ENCODE measurements at regions not wholly inside any gene's neighbourhood (a gene's known extent, or its start where the extent isn't known, plus 50 kb on each side); places are given as distances from the start of the nearest gene placed in this dataset.

GRCh38 chr1:37309574-37309973 lies 164.8 kb upstream of the ZC3H12A start:
- no peak for DNase-seq (ENCODE audit: low read depth, low spot score)
- no peak for FAIRE-seq
- Histone ChIP-seq H3K9me1 (replicated peaks; ENCODE audit: control insufficient read depth, extremely low read depth, insufficient read depth, low read length) (no peaks in the 10 kb centered on the region), H3K4me1 (ENCODE audit: control insufficient read depth, extremely low read depth, insufficient read depth, low read length) (no peaks in the 10 kb centered on the region), H3K4me2 (ENCODE audit: insufficient read depth, low read length) (no peak overlapping the region), H3K27ac (ENCODE audit: insufficient read depth, low read depth, low read length) (no peak overlapping the region), H4K20me1 (replicated peaks; ENCODE audit: control insufficient read depth, extremely low read depth, insufficient read depth, low read length) (no peaks in the 10 kb centered on the region), H3K4me3 (replicated peaks in 1 of 3; ENCODE audit: insufficient read depth in 1 of 3, low read depth in 1 of 3, low read length in 3 of 3) (no peak overlapping the region), H3K27me3 (ENCODE audit: control insufficient read depth in 2 of 2, insufficient read depth in 2 of 2, low read length in 2 of 2) (no peaks in the 10 kb centered on the region), H3K9me3 (replicated peaks; ENCODE audit: control insufficient read depth, insufficient read depth, low read length) (no peaks in the 10 kb centered on the region), H3K79me2 (ENCODE audit: control insufficient read depth, insufficient read depth, low read length) (no peaks in the 10 kb centered on the region), H2AFZ (ENCODE audit: low read depth, low read length) (no peak overlapping the region), H3K36me3 (ENCODE audit: control insufficient read depth in 2 of 2, extremely low read depth in 1 of 2, insufficient read depth in 2 of 2, low read length in 2 of 2) (no peaks in the 10 kb centered on the region), H3K9ac (replicated peaks; ENCODE audit: extremely low read depth, insufficient read depth, low read length) (no peak overlapping the region)
- CTCF ChIA-PET = no interaction called here
- POLR2A ChIA-PET = no interaction called here
- TF ChIP-seq POLR2AphosphoS5 (IDR thresholded peaks at IDR 0.05; ENCODE audit: insufficient read depth, low read depth, low read length) (no peak), FOS (IDR thresholded peaks at IDR 0.05; ENCODE audit: borderline replicate concordance, insufficient read depth, low read length) (no peak), POLR2A (IDR thresholded peaks at IDR 0.05; ENCODE audit: low read depth, low read length) (no peak), CTCF (IDR thresholded peaks at IDR 0.05; ENCODE audit: extremely low read depth in 1 of 2, insufficient read depth in 1 of 2, low read depth in 1 of 2, low read length in 2 of 2) (no peak), JUN (IDR thresholded peaks at IDR 0.05; ENCODE audit: borderline replicate concordance, insufficient read depth, insufficient read length, low read depth) (no peak), MAX (IDR thresholded peaks at IDR 0.05; ENCODE audit: insufficient read depth, insufficient read length) (no peak), MYC (IDR thresholded peaks at IDR 0.05; ENCODE audit: low read depth, low read length) (no peak), GATA2 (IDR thresholded peaks at IDR 0.05; ENCODE audit: insufficient read depth, insufficient read length, low read depth, low read length) (no peak), EZH2 (IDR thresholded peaks at IDR 0.05; ENCODE audit: borderline replicate concordance, low read depth, low read length, severe bottlenecking) (no peak)
- BruUV-seq (replicated peaks) = no TSS peak
- intact Hi-C loops (cut with micrococcal nuclease) = no loop called here
- dilution Hi-C loops (cut with MboI; ENCODE audit: extremely low pct_ligation_motif_present, low sequenced_read_pairs) = no loop called here

All from endothelial cell of umbilical vein (primary cell).